Mesendoderm (in vitro differentiated cells): ENCODE measurements at regions not wholly inside any gene's neighbourhood (a gene's known extent, or its start where the extent isn't known, plus 50 kb on each side); places are given as distances from the start of the nearest gene placed in this dataset.

Experiments used
- DNase-seq: peaks from one replicate; pipeline ENCODE4 v3.0.0; 2013
- H2AK5ac ChIP-seq: 2 replicates; pipeline ENCODE4 v1.6.1; 2013; ENCODE audit warnings: low read length, inconsistent platforms
- H2BK120ac ChIP-seq: 2 replicates; pipeline ENCODE4 v1.6.1; 2013; ENCODE audit warnings: low read depth, mild to moderate bottlenecking, low read length, moderate library complexity, mixed read lengths
- H2BK15ac ChIP-seq: replicated peaks from 2 replicates; pipeline ENCODE4 v1.6.1; 2013; ENCODE audit warnings: low read depth, mild to moderate bottlenecking, moderate library complexity
- H2BK5ac ChIP-seq: 2 replicates; pipeline ENCODE4 v1.6.1; 2013; ENCODE audit warnings: low read length, inconsistent platforms
- H3K18ac ChIP-seq: 2 replicates; pipeline ENCODE4 v1.6.1; 2013; ENCODE audit warnings: mild to moderate bottlenecking, low read length, mixed read lengths
- H3K23ac ChIP-seq: one replicate; pipeline ENCODE4 v1.6.1; 2013; ENCODE audit warnings: low read length
- H3K27ac ChIP-seq: 2 replicates; pipeline ENCODE4 v1.5.1; 2013; ENCODE audit warnings: low read depth, mild to moderate bottlenecking, inconsistent platforms, low read length, moderate library complexity
- H3K27me3 ChIP-seq: 2 replicates; pipeline ENCODE4 v1.6.1; 2013; ENCODE audit warnings: low read length, control low read depth, mild to moderate bottlenecking, inconsistent platforms; ENCODE audit not compliant: insufficient read depth, poor library complexity
- H3K36me3 ChIP-seq: 2 replicates; pipeline ENCODE4 v1.6.1; 2013; ENCODE audit warnings: low read length, inconsistent platforms; ENCODE audit not compliant: control insufficient read depth, insufficient read depth
- H3K4ac ChIP-seq: one replicate; pipeline ENCODE4 v1.6.1; 2013; ENCODE audit warnings: low read depth, mild to moderate bottlenecking, low read length, moderate library complexity
- H3K4me1 ChIP-seq: 2 replicates; pipeline ENCODE4 v1.6.1; 2013; ENCODE audit warnings: low read depth, low read length, inconsistent platforms; ENCODE audit not compliant: control insufficient read depth
- H3K4me2 ChIP-seq: 2 replicates; pipeline ENCODE4 v1.6.1; 2013; ENCODE audit warnings: low read length
- H3K4me3 ChIP-seq: 2 replicates; pipeline ENCODE4 v1.5.1; 2013; ENCODE audit warnings: mild to moderate bottlenecking, low read length
- H3K56ac ChIP-seq: one replicate; pipeline ENCODE4 v1.6.1; 2013; ENCODE audit warnings: low read length
- H3K79me1 ChIP-seq: 2 replicates; pipeline ENCODE4 v1.6.1; 2013; ENCODE audit warnings: low read length, inconsistent platforms
- H3K79me2 ChIP-seq: 2 replicates; pipeline ENCODE4 v1.6.1; 2013; ENCODE audit warnings: mild to moderate bottlenecking, low read length; ENCODE audit not compliant: control insufficient read depth, insufficient read depth
- H3K9ac ChIP-seq: 2 replicates; pipeline ENCODE4 v1.6.1; 2013; ENCODE audit warnings: low read length, inconsistent platforms
- H4K5ac ChIP-seq: one replicate; pipeline ENCODE4 v1.6.1; 2013; ENCODE audit warnings: low read length
- H4K8ac ChIP-seq: one replicate; pipeline ENCODE4 v1.6.1; 2013; ENCODE audit warnings: low read depth, mild to moderate bottlenecking, control low read depth, low read length, moderate library complexity
- WGBS: extraction: QIAGEN DNeasy Blood & Tissue Kit; methylation state at CpG from one replicate; pipeline ENCODE4 v1.1.7; 2013; ENCODE audit warnings: low lambda C conversion rate, missing lambda C conversion rate; ENCODE audit not compliant: insufficient coverage; ENCODE audit errors: extremely low coverage; 5-methylcytosine and 5-hydroxymethylcytosine counted together

GRCh38 chr10:124293616-124294449 lies 124.9 kb downstream of the OAT start:
- H3K79me1 ChIP-seq, result no peaks in the 10 kb centered on the region
- no peak overlapping the region for H2BK15ac ChIP-seq
- no peak overlapping the region for H3K18ac ChIP-seq
- no peak overlapping the region for H2AK5ac ChIP-seq
- no peaks in the 10 kb centered on the region for H3K27me3 ChIP-seq
- H2BK120ac ChIP-seq, result no peak overlapping the region
- no peak overlapping the region for H3K9ac ChIP-seq
- no peaks in the 10 kb centered on the region for H3K36me3 ChIP-seq
- H3K79me2 ChIP-seq, result no peaks in the 10 kb centered on the region
- no peak overlapping the region for H4K8ac ChIP-seq
- no peak overlapping the region for H4K5ac ChIP-seq
- DNase-seq, result no peak
- no peak overlapping the region for H3K56ac ChIP-seq
- H3K4me1 ChIP-seq, result no peaks in the 10 kb centered on the region
- H3K27ac ChIP-seq, result no peak overlapping the region
- H3K23ac ChIP-seq, result no peak overlapping the region
- H3K4me3 ChIP-seq, result no peak overlapping the region
- WGBS, result no CpG with 5 or more reads among the region's 22 CpGs
- no peak overlapping the region for H3K4ac ChIP-seq
- no peak overlapping the region for H2BK5ac ChIP-seq
- H3K4me2 ChIP-seq, result no peak overlapping the region

GRCh38 chr10:124292911-124293615 lies 125.7 kb downstream of the OAT start:
- no peak overlapping the region for H3K4me2 ChIP-seq
- no peak for DNase-seq
- H3K4me3 ChIP-seq, result no peak overlapping the region
- H3K18ac ChIP-seq, result no peak overlapping the region
- no peak overlapping the region for H2BK15ac ChIP-seq
- WGBS, result no CpG with 5 or more reads among the region's 17 CpGs
- no peak overlapping the region for H2AK5ac ChIP-seq
- no peaks in the 10 kb centered on the region for H3K27me3 ChIP-seq
- H2BK120ac ChIP-seq, result no peak overlapping the region
- no peak overlapping the region for H3K9ac ChIP-seq
- H4K5ac ChIP-seq, result no peak overlapping the region
- H3K4ac ChIP-seq, result no peak overlapping the region
- no peak overlapping the region for H4K8ac ChIP-seq
- no peak overlapping the region for H2BK5ac ChIP-seq
- H3K36me3 ChIP-seq, result no peaks in the 10 kb centered on the region
- H3K79me2 ChIP-seq, result no peaks in the 10 kb centered on the region
- no peak overlapping the region for H3K27ac ChIP-seq
- H3K79me1 ChIP-seq, result no peaks in the 10 kb centered on the region
- no peak overlapping the region for H3K56ac ChIP-seq
- no peak overlapping the region for H3K23ac ChIP-seq
- H3K4me1 ChIP-seq, result no peaks in the 10 kb centered on the region

- H3K4me3 ChIP-seq, result no peak overlapping the region
- no peak overlapping the region for H4K5ac ChIP-seq
- no peaks in the 10 kb centered on the region for H3K36me3 ChIP-seq
- H2AK5ac ChIP-seq, result no peak overlapping the region
- H3K79me1 ChIP-seq, result no peaks in the 10 kb centered on the region
- no CpG with 5 or more reads among the region's 14 CpGs for WGBS
- H3K9ac ChIP-seq, result no peak overlapping the region
- H3K4ac ChIP-seq, result no peak overlapping the region
- H3K18ac ChIP-seq, result no peak overlapping the region
- no peaks in the 10 kb centered on the region for H3K4me1 ChIP-seq
- no peak overlapping the region for H3K23ac ChIP-seq
- no peak for DNase-seq
- no peak overlapping the region for H2BK15ac ChIP-seq
- H3K27me3 ChIP-seq, result no peaks in the 10 kb centered on the region
- no peak overlapping the region for H3K56ac ChIP-seq
- H2BK5ac ChIP-seq, result no peak overlapping the region
- H3K4me2 ChIP-seq, result no peak overlapping the region
- H3K27ac ChIP-seq, result no peak overlapping the region
- no peaks in the 10 kb centered on the region for H3K79me2 ChIP-seq
- no peak overlapping the region for H2BK120ac ChIP-seq
- H4K8ac ChIP-seq, result no peak overlapping the region
Observed at GRCh38 chr10:124291001-124291701, 127.6 kb downstream of the OAT start.

GRCh38 chr10:124289851-124290795 lies 128.6 kb downstream of the OAT start:
- H3K4me2 ChIP-seq, result no peak overlapping the region
- no peak overlapping the region for H2BK5ac ChIP-seq
- no peak overlapping the region for H3K56ac ChIP-seq
- H3K4me3 ChIP-seq, result no peak overlapping the region
- no peak overlapping the region for H2AK5ac ChIP-seq
- no peaks in the 10 kb centered on the region for H3K27me3 ChIP-seq
- H3K79me1 ChIP-seq, result no peaks in the 10 kb centered on the region
- no peak overlapping the region for H2BK120ac ChIP-seq
- H3K4ac ChIP-seq, result no peak overlapping the region
- WGBS, result no CpG with 5 or more reads among the region's 18 CpGs
- H3K18ac ChIP-seq, result no peak overlapping the region
- H2BK15ac ChIP-seq, result no peak overlapping the region
- H3K36me3 ChIP-seq, result no peaks in the 10 kb centered on the region
- H3K9ac ChIP-seq, result no peak overlapping the region
- H3K79me2 ChIP-seq, result no peaks in the 10 kb centered on the region
- H3K23ac ChIP-seq, result no peak overlapping the region
- no peak overlapping the region for H4K8ac ChIP-seq
- H3K4me1 ChIP-seq, result no peaks in the 10 kb centered on the region
- no peak overlapping the region for H3K27ac ChIP-seq
- DNase-seq, result peak; percentile 47
- no peak overlapping the region for H4K5ac ChIP-seq
